Glutamatergic neuron (in vitro differentiated cells): ENCODE measurements at regions not wholly inside any gene's neighbourhood (a gene's known extent, or its start where the extent isn't known, plus 50 kb on each side); places are given as distances from the start of the nearest gene placed in this dataset.

Experiments used
- DNase-seq: peaks from one replicate; pipeline ENCODE4 v3.0.0; 2022
- H3K27ac Mint-ChIP-seq: one replicate; pipeline ENCODE4 v1.8.0; 2020; ENCODE audit warnings: mild to moderate bottlenecking, mixed read lengths, inconsistent platforms; ENCODE audit not compliant: unreplicated experiment
- H3K27me3 Mint-ChIP-seq: one replicate; pipeline ENCODE4 v1.8.0; 2020; ENCODE audit warnings: mild to moderate bottlenecking, moderate library complexity, mixed read lengths, inconsistent platforms; ENCODE audit not compliant: unreplicated experiment
- H3K36me3 Mint-ChIP-seq: one replicate; pipeline ENCODE4 v1.8.0; 2020; ENCODE audit warnings: mild to moderate bottlenecking, mixed read lengths, inconsistent platforms; ENCODE audit not compliant: unreplicated experiment
- H3K4me1 Mint-ChIP-seq: one replicate; pipeline ENCODE4 v1.8.0; 2020; ENCODE audit warnings: mild to moderate bottlenecking, low read depth, mixed read lengths, inconsistent platforms; ENCODE audit not compliant: unreplicated experiment
- H3K4me3 Mint-ChIP-seq: one replicate; pipeline ENCODE4 v1.8.0; 2020; ENCODE audit warnings: mild to moderate bottlenecking, mixed read lengths, inconsistent platforms; ENCODE audit not compliant: unreplicated experiment
- H3K9me3 Mint-ChIP-seq: one replicate; pipeline ENCODE4 v1.8.0; 2020; ENCODE audit warnings: mild to moderate bottlenecking, moderate library complexity, mixed read lengths, inconsistent platforms; ENCODE audit not compliant: unreplicated experiment
- CTCF ChIP-seq: fragments of 200-600 bp; sonication (generic); IDR thresholded peaks from one replicate; pipeline ENCODE4 v1.5.0; 2021; ENCODE audit not compliant: partially characterized antibody, unreplicated experiment

- Mint-ChIP-seq H3K9me3 (peaks cover 3% of the 10 kb centered on the region), H3K4me3 (no peak overlapping the region), H3K27me3 (no peaks in the 10 kb centered on the region), H3K27ac (no peak overlapping the region), H3K4me1 (peaks cover 2% of the 10 kb centered on the region), H3K36me3 (peaks cover 4% of the 10 kb centered on the region)
- TF ChIP-seq CTCF = no peak
- no peak for DNase-seq
Measured at GRCh38 chr3:177527182-177527581, 329.9 kb upstream of the TBL1XR1 start.

GRCh38 chr3:177528306-177529070 is 331.2 kb upstream of the TBL1XR1 start:
- Mint-ChIP-seq H3K27me3 (no peaks in the 10 kb centered on the region), H3K4me1 (peaks cover 2% of the 10 kb centered on the region), H3K27ac (no peak overlapping the region), H3K36me3 (peaks cover 4% of the 10 kb centered on the region), H3K4me3 (no peak overlapping the region), H3K9me3 (peaks cover 3% of the 10 kb centered on the region)
- no peak for DNase-seq
- no peak for TF ChIP-seq CTCF

GRCh38 chr3:177529071-177529550 is 331.8 kb upstream of the TBL1XR1 start:
- Mint-ChIP-seq H3K9me3 (peaks cover 3% of the 10 kb centered on the region), H3K4me3 (no peak overlapping the region), H3K36me3 (peaks cover 4% of the 10 kb centered on the region), H3K27ac (no peak overlapping the region), H3K27me3 (no peaks in the 10 kb centered on the region), H3K4me1 (peaks cover 2% of the 10 kb centered on the region)
- no peak for DNase-seq
- no peak for TF ChIP-seq CTCF

- H3K27ac Mint-ChIP-seq = no peak overlapping the region
- H3K9me3 Mint-ChIP-seq = peaks cover 3% of the 10 kb centered on the region
- peaks cover 2% of the 10 kb centered on the region for H3K4me1 Mint-ChIP-seq
- H3K27me3 Mint-ChIP-seq = no peaks in the 10 kb centered on the region
- no peak for TF ChIP-seq CTCF
- H3K36me3 Mint-ChIP-seq = peaks cover 4% of the 10 kb centered on the region
- DNase-seq = no peak
- H3K4me3 Mint-ChIP-seq = no peak overlapping the region
Measured at GRCh38 chr3:177529716-177530335, 332.5 kb upstream of the TBL1XR1 start.

DNA sequence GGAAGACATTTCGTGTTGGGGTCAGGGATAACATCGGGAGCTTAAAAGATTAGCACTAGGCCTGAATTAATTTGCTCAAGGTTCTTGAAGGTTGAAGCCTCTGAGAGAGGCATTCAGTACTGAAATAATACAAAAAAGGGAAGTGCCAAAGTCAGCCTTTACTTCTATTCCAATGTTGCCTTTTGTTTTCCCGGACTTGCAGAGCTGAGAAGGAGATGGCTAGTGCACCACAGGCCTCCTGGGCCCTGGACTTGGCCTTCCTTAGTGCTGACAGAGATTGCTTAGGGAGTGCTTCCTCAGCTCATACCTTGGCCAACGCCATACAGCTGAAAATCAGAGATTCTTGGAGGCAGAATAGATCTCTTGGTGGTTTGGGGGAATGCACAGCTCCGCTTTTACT is 333.6 kb upstream of the TBL1XR1 start:
- no peak for TF ChIP-seq CTCF
- peaks cover under 1% of the 10 kb centered on the region for H3K27me3 Mint-ChIP-seq
- H3K27ac Mint-ChIP-seq = no peak overlapping the region
- peaks cover 3% of the 10 kb centered on the region for H3K9me3 Mint-ChIP-seq
- DNase-seq = no peak
- H3K4me3 Mint-ChIP-seq = no peak overlapping the region
- H3K36me3 Mint-ChIP-seq = no peaks in the 10 kb centered on the region
- peaks cover 3% of the 10 kb centered on the region for H3K4me1 Mint-ChIP-seq
